ENCODE measurements at regions not wholly inside any gene's neighbourhood (a gene's known extent, or its start where the extent isn't known, plus 50 kb on each side); places are given as distances from the start of the nearest gene placed in this dataset.

DNA sequence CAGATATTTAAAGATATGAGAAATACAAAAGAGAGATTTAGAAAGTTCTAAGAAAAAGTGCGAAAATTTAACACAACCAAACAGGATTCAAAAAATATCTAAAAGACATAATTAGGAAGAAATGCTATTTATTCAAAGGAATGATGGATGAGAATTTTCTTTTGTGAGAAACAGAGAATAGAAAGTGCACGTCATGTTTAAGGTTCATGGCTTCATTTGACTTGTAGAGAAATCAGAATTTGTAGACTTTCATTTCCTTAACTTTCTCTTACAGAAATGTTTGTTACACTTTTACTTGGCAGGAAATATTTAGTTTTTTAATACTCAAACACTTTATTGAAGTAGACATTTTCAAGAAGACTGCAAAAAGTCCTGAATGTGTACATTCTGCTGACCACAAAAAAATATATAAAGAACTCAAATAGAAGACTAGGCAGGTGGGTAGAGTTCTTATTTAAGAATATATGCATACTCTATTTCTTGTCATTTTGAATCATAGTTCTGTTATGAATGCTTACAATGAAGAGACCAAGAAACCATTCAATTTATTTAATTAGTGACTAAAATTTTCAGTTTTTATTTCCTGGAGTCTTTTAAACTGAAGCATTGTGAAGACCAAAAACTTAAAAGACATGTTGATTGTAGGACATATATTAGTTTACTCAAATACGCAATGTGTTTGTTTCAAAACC is 710.5 kb upstream of the HS3ST5 start:
- H3K56ac ChIP-seq (replicated peaks; ENCODE audit: insufficient read length, low read depth, low read length) = no peak overlapping the region
- no peak overlapping the region for H4K91ac ChIP-seq (replicated peaks; ENCODE audit: insufficient read length, low read length)
- no peak overlapping the region for H2AFZ ChIP-seq (ENCODE audit: low read length)
- H2AK5ac ChIP-seq (ENCODE audit: low read depth, low read length) = no peak overlapping the region
- H3K9me3 ChIP-seq (ENCODE audit: insufficient read depth in 2 of 2, low read depth in 1 of 2, low read length in 1 of 2) = no peaks in the 10 kb centered on the region
- H3K14ac ChIP-seq (ENCODE audit: insufficient read length) = no peak overlapping the region
- H3K36me3 ChIP-seq (ENCODE audit: control insufficient read depth in 2 of 4, insufficient read depth in 4 of 4, low read length in 3 of 4) = no peaks in the 10 kb centered on the region
- no peak overlapping the region for H3K4me2 ChIP-seq (ENCODE audit: insufficient read depth in 1 of 2, low read depth in 2 of 2, low read length in 2 of 2)
- POLR2A ChIA-PET (ENCODE audit: partially characterized antibody) = no interaction called here
- H2BK120ac ChIP-seq (replicated peaks; ENCODE audit: low read depth, low read length) = no peak overlapping the region
- no peak overlapping the region for H3K4me3 ChIP-seq (ENCODE audit: extremely low read depth in 1 of 4, insufficient read depth in 2 of 4, low read depth in 3 of 4, low read length in 4 of 4)
- no peak for DNase-seq (ENCODE audit: low read depth in 1 of 2, low spot score in 2 of 2)
- H3K18ac ChIP-seq (ENCODE audit: extremely low read depth, low read length) = no peak overlapping the region
- no peaks in the 10 kb centered on the region for H3K79me2 ChIP-seq (ENCODE audit: control insufficient read depth in 1 of 2, insufficient read depth in 2 of 2, low read length in 2 of 2)
- H3K4ac ChIP-seq (replicated peaks; ENCODE audit: insufficient read length, low read depth, low read length) = no peak overlapping the region
- H4K5ac ChIP-seq (ENCODE audit: insufficient read length, low read depth, low read length) = no peak overlapping the region
- WGBS, 2 experiments (ENCODE audit: extremely low coverage in 1 of 2, insufficient coverage in 1 of 2, insufficient read length in 1 of 2, insufficient replicate concordance in 2 of 2, low coverage in 1 of 2, low lambda C conversion rate in 2 of 2, missing lambda C conversion rate in 1 of 2) = 93% methylated on average over 3 of the region's 3 CpGs; no CpG with 5 or more reads in 1 of the 2 experiments
- H4K8ac ChIP-seq (ENCODE audit: extremely low read depth, insufficient read depth, low read length) = no peak overlapping the region
- no peak overlapping the region for H2BK20ac ChIP-seq (ENCODE audit: low read length)
- no peak overlapping the region for H3K9ac ChIP-seq (replicated peaks in 1 of 4; ENCODE audit: extremely low read depth in 1 of 4, low read depth in 3 of 4, low read length in 3 of 4)
- H3K79me1 ChIP-seq (ENCODE audit: low read depth, low read length) = no peaks in the 10 kb centered on the region
- no peak overlapping the region for H2BK15ac ChIP-seq (ENCODE audit: low read length)
- H3K4me1 ChIP-seq (replicated peaks in 1 of 4; ENCODE audit: control insufficient read depth in 3 of 4, insufficient read depth in 4 of 4, low read length in 3 of 4) = no peaks in the 10 kb centered on the region
- H3K23me2 ChIP-seq (ENCODE audit: low read depth, low read length) = no peaks in the 10 kb centered on the region
- no peak overlapping the region for H3K23ac ChIP-seq (ENCODE audit: insufficient read length)
- no peak overlapping the region for H2BK5ac ChIP-seq (ENCODE audit: low read depth, low read length)
- H2BK12ac ChIP-seq (ENCODE audit: low read depth, low read length) = no peak overlapping the region
- no peak for FAIRE-seq
- no peaks in the 10 kb centered on the region for H3K27me3 ChIP-seq (replicated peaks in 1 of 4; ENCODE audit: control insufficient read depth in 3 of 4, extremely low read depth in 1 of 4, insufficient read depth in 3 of 4, low read length in 3 of 4)
- no peak overlapping the region for H3K27ac ChIP-seq (ENCODE audit: low read depth, low read length)
- CTCF ChIA-PET (ENCODE audit: partially characterized antibody) = no interaction called here
- no peaks in the 10 kb centered on the region for H4K20me1 ChIP-seq (replicated peaks in 1 of 2; ENCODE audit: control insufficient read depth in 1 of 2, insufficient read depth in 2 of 2, low read length in 2 of 2)
- no peak for TF ChIP-seq NANOG (IDR thresholded peaks at IDR 0.05; ENCODE audit: insufficient read depth, low read depth, low read length, poor library complexity, severe bottlenecking)
- no peak for TF ChIP-seq SIX5 (IDR thresholded peaks at IDR 0.05; ENCODE audit: low read depth, low read length)
- no peak for TF ChIP-seq ASH2L (IDR thresholded peaks at IDR 0.05; ENCODE audit: low read length)
- TF ChIP-seq TAF1 (IDR thresholded peaks at IDR 0.05; ENCODE audit: low read depth, low read length) = no peak
- no peak for TF ChIP-seq SP4 (IDR thresholded peaks at IDR 0.05; ENCODE audit: low read length)
- TF ChIP-seq ZNF274 (IDR thresholded peaks at IDR 0.05; ENCODE audit: borderline replicate concordance, extremely low read depth, low read length) = no peak
- TF ChIP-seq JUN (IDR thresholded peaks at IDR 0.05; ENCODE audit: low read depth, low read length) = no peak
- no peak for TF ChIP-seq TBP (IDR thresholded peaks at IDR 0.05; ENCODE audit: low read depth, low read length)
- no peak for TF ChIP-seq CBX8 (IDR thresholded peaks at IDR 0.05; ENCODE audit: borderline replicate concordance, low read depth, low read length)
- TF ChIP-seq CHD2 (IDR thresholded peaks at IDR 0.05; ENCODE audit: low read length) = no peak
- TF ChIP-seq EP300 (IDR thresholded peaks at IDR 0.05; ENCODE audit: borderline replicate concordance in 1 of 2, low read depth in 2 of 2, low read length in 2 of 2) = no peak
- TF ChIP-seq, protein P1, sequence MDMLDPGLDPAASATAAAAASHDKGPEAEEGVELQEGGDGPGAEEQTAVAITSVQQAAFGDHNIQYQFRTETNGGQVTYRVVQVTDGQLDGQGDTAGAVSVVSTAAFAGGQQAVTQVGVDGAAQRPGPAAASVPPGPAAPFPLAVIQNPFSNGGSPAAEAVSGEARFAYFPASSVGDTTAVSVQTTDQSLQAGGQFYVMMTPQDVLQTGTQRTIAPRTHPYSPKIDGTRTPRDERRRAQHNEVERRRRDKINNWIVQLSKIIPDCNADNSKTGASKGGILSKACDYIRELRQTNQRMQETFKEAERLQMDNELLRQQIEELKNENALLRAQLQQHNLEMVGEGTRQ (IDR thresholded peaks at IDR 0.05; ENCODE audit: low read length) = no peak
- no peak for TF ChIP-seq FOSL1 (IDR thresholded peaks at IDR 0.05; ENCODE audit: insufficient read depth, low read depth, low read length)
- no peak for TF ChIP-seq GTF2F1 (IDR thresholded peaks at IDR 0.05; ENCODE audit: borderline replicate concordance, low read depth, low read length)
